Calu3 (cell line): ENCODE measurements at regions not wholly inside any gene's neighbourhood (a gene's known extent, or its start where the extent isn't known, plus 50 kb on each side); places are given as distances from the start of the nearest gene placed in this dataset.

ENCODE experiments used
- BruUV-seq: library from RNA; stranded (reverse); fragments of 400-500 nt; replicated peaks from 2 replicates; lab custom pipeline; 2021; lab: Mats Ljungman, UMichigan
- CTCF ChIA-PET: fragments of 300-600 bp; sonication (Branson Sonifier 250); formaldehyde crosslinking; loops from one replicate; lab custom pipeline; 2022; ENCODE audit warnings: antibody characterized with exemption; lab: Charles Lee
- DNase-seq: peaks from one replicate; pipeline ENCODE4 v3.0.0; 2022
- H3K27ac Mint-ChIP-seq: one replicate; pipeline ENCODE4 v1.8.0; 2022; ENCODE audit warnings: mixed read lengths; ENCODE audit not compliant: unreplicated experiment
- H3K27me3 Mint-ChIP-seq: one replicate; pipeline ENCODE4 v1.8.0; 2022; ENCODE audit warnings: mixed read lengths; ENCODE audit not compliant: unreplicated experiment
- H3K36me3 Mint-ChIP-seq: one replicate; pipeline ENCODE4 v1.8.0; 2022; ENCODE audit warnings: mild to moderate bottlenecking, moderate library complexity, mixed read lengths; ENCODE audit not compliant: insufficient read depth, unreplicated experiment
- H3K4me1 Mint-ChIP-seq: one replicate; pipeline ENCODE4 v1.8.0; 2022; ENCODE audit warnings: mild to moderate bottlenecking, low read depth, mixed read lengths; ENCODE audit not compliant: unreplicated experiment
- H3K4me3 Mint-ChIP-seq: one replicate; pipeline ENCODE4 v1.8.0; 2022; ENCODE audit warnings: mild to moderate bottlenecking, low read depth, moderate library complexity, mixed read lengths; ENCODE audit not compliant: unreplicated experiment
- H3K9me3 Mint-ChIP-seq: one replicate; pipeline ENCODE4 v1.8.0; 2022; ENCODE audit warnings: low read depth, mixed read lengths; ENCODE audit not compliant: unreplicated experiment
- intact Hi-C: fragments of 100-400 bp; cut with micrococcal nuclease; formaldehyde crosslinking; loops from one replicate; pipeline ENCODE4 v1.10.0; 2022; ENCODE audit not compliant: unreplicated experiment
- TF ChIP-seq, protein P1 (sequence below): fragments of 200-600 bp; IDR thresholded peaks from one replicate; pipeline ENCODE4 v1.8.0; 2022; ENCODE audit warnings: antibody characterized with exemption; ENCODE audit not compliant: unreplicated experiment

GRCh38 chr2:14479486-14479885 lies 153.0 kb upstream of the LRATD1 start:
- no peak for DNase-seq
- Mint-ChIP-seq H3K27ac (no peak overlapping the region), H3K4me3 (no peak overlapping the region), H3K9me3 (peaks cover 3% of the 10 kb centered on the region), H3K27me3 (no peaks in the 10 kb centered on the region), H3K36me3 (no peaks in the 10 kb centered on the region), H3K4me1 (no peaks in the 10 kb centered on the region)
- no TSS peak for BruUV-seq
- TF ChIP-seq, protein P1, sequence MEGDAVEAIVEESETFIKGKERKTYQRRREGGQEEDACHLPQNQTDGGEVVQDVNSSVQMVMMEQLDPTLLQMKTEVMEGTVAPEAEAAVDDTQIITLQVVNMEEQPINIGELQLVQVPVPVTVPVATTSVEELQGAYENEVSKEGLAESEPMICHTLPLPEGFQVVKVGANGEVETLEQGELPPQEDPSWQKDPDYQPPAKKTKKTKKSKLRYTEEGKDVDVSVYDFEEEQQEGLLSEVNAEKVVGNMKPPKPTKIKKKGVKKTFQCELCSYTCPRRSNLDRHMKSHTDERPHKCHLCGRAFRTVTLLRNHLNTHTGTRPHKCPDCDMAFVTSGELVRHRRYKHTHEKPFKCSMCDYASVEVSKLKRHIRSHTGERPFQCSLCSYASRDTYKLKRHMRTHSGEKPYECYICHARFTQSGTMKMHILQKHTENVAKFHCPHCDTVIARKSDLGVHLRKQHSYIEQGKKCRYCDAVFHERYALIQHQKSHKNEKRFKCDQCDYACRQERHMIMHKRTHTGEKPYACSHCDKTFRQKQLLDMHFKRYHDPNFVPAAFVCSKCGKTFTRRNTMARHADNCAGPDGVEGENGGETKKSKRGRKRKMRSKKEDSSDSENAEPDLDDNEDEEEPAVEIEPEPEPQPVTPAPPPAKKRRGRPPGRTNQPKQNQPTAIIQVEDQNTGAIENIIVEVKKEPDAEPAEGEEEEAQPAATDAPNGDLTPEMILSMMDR: no peak
- CTCF ChIA-PET: interaction anchor here (0.7 kb wide), 1 partner anchor 42 kb away, joined by 3 read pairs; no protein-coding TSS in a partner anchor
- intact Hi-C loops: no loop called here

DNA sequence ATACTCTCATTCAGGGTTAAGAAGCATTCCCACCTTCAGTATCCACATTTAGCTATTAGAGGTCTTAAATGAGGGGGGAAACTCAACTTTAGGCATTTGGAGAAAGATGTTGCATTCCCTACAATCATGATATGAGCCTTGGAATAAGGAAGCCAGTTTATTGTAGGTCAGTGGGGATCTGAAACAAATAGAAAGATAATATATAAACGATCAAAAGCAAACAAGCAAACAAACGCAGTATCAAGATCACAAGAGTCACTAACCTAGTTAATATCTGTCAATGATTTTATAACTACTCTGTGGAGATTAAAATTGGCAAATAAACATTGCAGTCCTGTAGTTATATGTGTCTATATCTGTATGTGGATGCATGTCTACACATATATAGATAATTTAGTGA lies 152.4 kb upstream of the LRATD1 start:
- TF ChIP-seq, protein P1: no peak
- CTCF ChIA-PET: no interaction called here
- H3K36me3 Mint-ChIP-seq: no peaks in the 10 kb centered on the region
- H3K27me3 Mint-ChIP-seq: no peaks in the 10 kb centered on the region
- intact Hi-C loops: no loop called here
- H3K4me1 Mint-ChIP-seq: no peaks in the 10 kb centered on the region
- DNase-seq: no peak
- peaks cover 3% of the 10 kb centered on the region for H3K9me3 Mint-ChIP-seq
- no peak overlapping the region for H3K27ac Mint-ChIP-seq
- no peak overlapping the region for H3K4me3 Mint-ChIP-seq
- BruUV-seq: no TSS peak

GRCh38 chr2:14480906-14481305 lies 151.6 kb upstream of the LRATD1 start:
- BruUV-seq: no TSS peak
- DNase-seq: no peak
- Mint-ChIP-seq H3K4me3 (no peak overlapping the region), H3K27ac (no peak overlapping the region), H3K36me3 (no peaks in the 10 kb centered on the region), H3K4me1 (no peaks in the 10 kb centered on the region), H3K9me3 (peaks cover 5% of the 10 kb centered on the region), H3K27me3 (no peaks in the 10 kb centered on the region)
- CTCF ChIA-PET: no interaction called here
- TF ChIP-seq, protein P1: no peak
- intact Hi-C loops: no loop called here

DNA sequence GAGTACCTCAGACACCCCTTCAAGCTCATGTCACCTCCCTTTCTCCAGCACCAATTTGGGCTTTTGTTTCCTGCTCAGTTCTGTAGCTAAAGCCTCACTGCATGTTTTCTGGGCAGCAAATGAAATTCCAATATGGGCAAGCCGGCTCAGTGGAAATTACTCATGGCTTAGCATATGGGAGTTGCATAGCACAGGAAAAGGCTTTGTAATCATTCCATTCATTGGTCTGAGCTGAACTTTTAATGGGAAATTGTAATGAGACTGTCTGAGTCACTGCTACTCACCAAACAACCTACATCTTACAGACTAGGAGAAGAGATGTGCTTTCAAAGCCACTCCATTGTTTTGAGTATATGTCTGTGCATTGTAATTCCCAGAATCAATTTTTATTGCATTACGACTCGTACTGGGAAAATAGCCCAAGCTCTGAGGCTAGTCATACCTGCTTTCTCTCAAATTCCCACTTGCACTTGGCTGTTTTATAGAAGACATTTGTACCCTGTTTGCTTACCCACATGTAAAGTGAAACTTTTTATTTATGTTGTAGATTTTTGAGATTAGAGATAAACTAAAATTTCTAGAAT lies 139.5 kb upstream of the LRATD1 start:
- BruUV-seq: no TSS peak
- Mint-ChIP-seq H3K9me3 (peaks cover 3% of the 10 kb centered on the region), H3K27me3 (no peaks in the 10 kb centered on the region), H3K36me3 (no peaks in the 10 kb centered on the region), H3K4me3 (no peak overlapping the region), H3K4me1 (no peaks in the 10 kb centered on the region), H3K27ac (no peak overlapping the region)
- CTCF ChIA-PET: interaction anchor here (0.6 kb wide), 2 partner anchors 20 to 35 kb away, joined by 3 read pairs; no protein-coding TSS in a partner anchor
- no peak for DNase-seq
- TF ChIP-seq, protein P1: no peak
- intact Hi-C loops: no loop called here
